ENCODE measurements at regions not wholly inside any gene's neighbourhood (a gene's known extent, or its start where the extent isn't known, plus 50 kb on each side); places are given as distances from the start of the nearest gene placed in this dataset.

GRCh38 chr1:213651077-213651476, 336.7 kb upstream of the PROX1 start:
- H3K36me3 ChIP-seq (ENCODE audit: insufficient read depth, low read length) = no peaks in the 10 kb centered on the region
- no peaks in the 10 kb centered on the region for H4K20me1 ChIP-seq (ENCODE audit: insufficient read depth, low read length)
- H3K4me2 ChIP-seq (ENCODE audit: low read length) = no peak overlapping the region
- H3K9ac ChIP-seq (ENCODE audit: low read length) = no peak overlapping the region
- H2AFZ ChIP-seq (ENCODE audit: low read length) = no peak overlapping the region
- H3K27ac ChIP-seq (ENCODE audit: low read depth, low read length, poor library complexity, severe bottlenecking) = no peak overlapping the region
- H3K4me1 ChIP-seq (ENCODE audit: insufficient read depth, low read length, severe bottlenecking) = no peaks in the 10 kb centered on the region
- H3K79me2 ChIP-seq (ENCODE audit: insufficient read depth, low read length) = no peaks in the 10 kb centered on the region
- H3K4me3 ChIP-seq (ENCODE audit: low read depth, low read length, poor library complexity, severe bottlenecking) = no peak overlapping the region
- no peaks in the 10 kb centered on the region for H3F3A ChIP-seq (ENCODE audit: insufficient read depth, low read length)
- H3K9me3 ChIP-seq (ENCODE audit: low read length) = no peaks in the 10 kb centered on the region
- H3K27me3 ChIP-seq (ENCODE audit: insufficient read depth, low read length) = no peaks in the 10 kb centered on the region
- no peak for TF ChIP-seq EZH2 (IDR thresholded peaks at IDR 0.05; ENCODE audit: borderline replicate concordance, low read length)
- TF ChIP-seq, protein P1, sequence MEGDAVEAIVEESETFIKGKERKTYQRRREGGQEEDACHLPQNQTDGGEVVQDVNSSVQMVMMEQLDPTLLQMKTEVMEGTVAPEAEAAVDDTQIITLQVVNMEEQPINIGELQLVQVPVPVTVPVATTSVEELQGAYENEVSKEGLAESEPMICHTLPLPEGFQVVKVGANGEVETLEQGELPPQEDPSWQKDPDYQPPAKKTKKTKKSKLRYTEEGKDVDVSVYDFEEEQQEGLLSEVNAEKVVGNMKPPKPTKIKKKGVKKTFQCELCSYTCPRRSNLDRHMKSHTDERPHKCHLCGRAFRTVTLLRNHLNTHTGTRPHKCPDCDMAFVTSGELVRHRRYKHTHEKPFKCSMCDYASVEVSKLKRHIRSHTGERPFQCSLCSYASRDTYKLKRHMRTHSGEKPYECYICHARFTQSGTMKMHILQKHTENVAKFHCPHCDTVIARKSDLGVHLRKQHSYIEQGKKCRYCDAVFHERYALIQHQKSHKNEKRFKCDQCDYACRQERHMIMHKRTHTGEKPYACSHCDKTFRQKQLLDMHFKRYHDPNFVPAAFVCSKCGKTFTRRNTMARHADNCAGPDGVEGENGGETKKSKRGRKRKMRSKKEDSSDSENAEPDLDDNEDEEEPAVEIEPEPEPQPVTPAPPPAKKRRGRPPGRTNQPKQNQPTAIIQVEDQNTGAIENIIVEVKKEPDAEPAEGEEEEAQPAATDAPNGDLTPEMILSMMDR (IDR thresholded peaks at IDR 0.05; ENCODE audit: low read length) = no peak
- no peaks in the 10 kb centered on the region for H3K9me2 ChIP-seq (ENCODE audit: low read depth, low read length)

DNA sequence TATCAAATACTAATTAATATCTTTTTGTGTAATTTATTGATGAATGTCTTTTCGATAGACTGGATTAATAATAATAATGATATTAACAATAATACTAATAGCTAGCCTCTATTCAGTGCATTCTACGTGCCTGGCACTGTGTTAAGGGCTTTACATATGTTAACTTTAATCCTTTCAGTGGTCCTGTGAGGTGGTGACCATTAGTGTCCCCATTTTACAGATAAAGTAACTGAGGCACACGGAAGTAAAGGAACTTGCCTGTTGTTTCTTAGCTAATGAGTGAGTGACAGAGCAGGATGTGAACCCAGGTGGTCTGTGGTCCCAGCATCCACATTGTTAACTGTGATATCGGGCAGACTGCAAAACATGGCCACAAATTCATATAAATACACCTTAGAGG, 335.7 kb upstream of the PROX1 start:
- Histone ChIP-seq H3K27ac (ENCODE audit: low read depth, low read length, poor library complexity, severe bottlenecking) (no peak overlapping the region), H3K9me3 (ENCODE audit: low read length) (no peaks in the 10 kb centered on the region), H3K9me2 (ENCODE audit: low read depth, low read length) (no peaks in the 10 kb centered on the region), H3K27me3 (ENCODE audit: insufficient read depth, low read length) (no peaks in the 10 kb centered on the region), H4K20me1 (ENCODE audit: insufficient read depth, low read length) (no peaks in the 10 kb centered on the region), H3F3A (ENCODE audit: insufficient read depth, low read length) (no peaks in the 10 kb centered on the region), H3K4me2 (ENCODE audit: low read length) (no peak overlapping the region), H3K36me3 (ENCODE audit: insufficient read depth, low read length) (no peaks in the 10 kb centered on the region), H3K9ac (ENCODE audit: low read length) (no peak overlapping the region), H3K79me2 (ENCODE audit: insufficient read depth, low read length) (no peaks in the 10 kb centered on the region), H3K4me1 (ENCODE audit: insufficient read depth, low read length, severe bottlenecking) (no peaks in the 10 kb centered on the region), H3K4me3 (ENCODE audit: low read depth, low read length, poor library complexity, severe bottlenecking) (no peak overlapping the region), H2AFZ (ENCODE audit: low read length) (no peak overlapping the region)
- TF ChIP-seq, protein P1 (IDR thresholded peaks at IDR 0.05; ENCODE audit: low read length) = no peak
- no peak for TF ChIP-seq EZH2 (IDR thresholded peaks at IDR 0.05; ENCODE audit: borderline replicate concordance, low read length)

- no peak overlapping the region for H3K4me2 ChIP-seq (ENCODE audit: low read length)
- H3K4me1 ChIP-seq (ENCODE audit: insufficient read depth, low read length, severe bottlenecking) = no peaks in the 10 kb centered on the region
- H3K36me3 ChIP-seq (ENCODE audit: insufficient read depth, low read length) = no peaks in the 10 kb centered on the region
- no peak overlapping the region for H3K9ac ChIP-seq (ENCODE audit: low read length)
- no peaks in the 10 kb centered on the region for H3K9me2 ChIP-seq (ENCODE audit: low read depth, low read length)
- H3K27ac ChIP-seq (ENCODE audit: low read depth, low read length, poor library complexity, severe bottlenecking) = no peak overlapping the region
- TF ChIP-seq, protein P1 (IDR thresholded peaks at IDR 0.05; ENCODE audit: low read length) = no peak
- TF ChIP-seq EZH2 (IDR thresholded peaks at IDR 0.05; ENCODE audit: borderline replicate concordance, low read length) = no peak
- H3F3A ChIP-seq (ENCODE audit: insufficient read depth, low read length) = no peaks in the 10 kb centered on the region
- no peaks in the 10 kb centered on the region for H4K20me1 ChIP-seq (ENCODE audit: insufficient read depth, low read length)
- no peak overlapping the region for H2AFZ ChIP-seq (ENCODE audit: low read length)
- H3K9me3 ChIP-seq (ENCODE audit: low read length) = no peaks in the 10 kb centered on the region
- H3K4me3 ChIP-seq (ENCODE audit: low read depth, low read length, poor library complexity, severe bottlenecking) = no peak overlapping the region
- no peaks in the 10 kb centered on the region for H3K79me2 ChIP-seq (ENCODE audit: insufficient read depth, low read length)
- no peaks in the 10 kb centered on the region for H3K27me3 ChIP-seq (ENCODE audit: insufficient read depth, low read length)
Measured at GRCh38 chr1:213656039-213656438, 331.7 kb upstream of the PROX1 start.

All from OCI-LY1 (cell line).